GM19395 (cell line): ENCODE measurements at regions not wholly inside any gene's neighbourhood (a gene's known extent, or its start where the extent isn't known, plus 50 kb on each side); places are given as distances from the start of the nearest gene placed in this dataset.
"Not testable (repeated sequence)": the region's sequence is repeated elsewhere in the genome, so short reads cannot be mapped to it uniquely, and the experiment has no call there.

Experiments
- ATAC-seq: cut with Tn5 transposase; IDR thresholded peaks from one replicate; pipeline ENCODE4 v1.9.1; 2021; ENCODE audit warnings: mild to moderate bottlenecking, moderate library complexity; ENCODE audit not compliant: unreplicated experiment

DNA sequence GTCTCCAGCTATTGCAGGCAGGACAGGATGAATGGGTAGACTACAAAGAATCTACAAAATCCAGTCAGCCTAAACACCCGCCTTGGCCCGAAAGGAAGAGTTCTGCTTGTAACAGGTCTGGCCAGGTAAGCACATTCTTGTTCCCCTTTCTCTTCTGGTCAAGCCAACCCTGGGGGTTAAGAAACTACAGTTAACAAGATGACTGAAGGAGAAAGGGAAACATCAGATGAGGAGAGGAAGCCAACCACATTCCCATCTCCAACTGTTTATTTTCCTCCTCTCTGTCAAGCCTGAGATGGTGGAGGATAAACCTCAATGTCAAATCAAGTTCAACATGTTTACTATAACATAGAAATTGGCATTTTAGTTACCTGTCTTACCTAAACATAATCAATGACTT lies 198.9 kb downstream of the IPMK start:
- no peak for ATAC-seq

DNA sequence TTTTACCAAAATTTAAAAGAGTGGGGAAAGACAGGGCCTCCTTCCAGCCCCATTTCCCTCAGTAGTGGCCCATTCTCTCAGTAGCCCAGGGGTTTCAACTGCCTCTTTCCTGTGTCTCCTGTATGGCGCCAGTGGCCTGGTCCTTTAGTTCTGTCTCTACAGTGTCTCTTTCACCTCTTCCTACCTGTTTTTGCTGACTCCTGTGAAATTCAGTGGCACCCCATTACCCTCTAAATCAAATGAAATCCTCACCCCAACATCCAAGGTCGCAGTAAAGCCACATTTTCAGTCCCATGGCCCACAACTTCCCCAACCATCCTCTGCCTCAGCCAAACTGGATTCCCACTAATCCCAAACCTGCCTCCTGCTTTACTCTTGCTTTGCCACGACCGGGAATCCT lies 200.7 kb downstream of the IPMK start:
- ATAC-seq = no peak

DNA sequence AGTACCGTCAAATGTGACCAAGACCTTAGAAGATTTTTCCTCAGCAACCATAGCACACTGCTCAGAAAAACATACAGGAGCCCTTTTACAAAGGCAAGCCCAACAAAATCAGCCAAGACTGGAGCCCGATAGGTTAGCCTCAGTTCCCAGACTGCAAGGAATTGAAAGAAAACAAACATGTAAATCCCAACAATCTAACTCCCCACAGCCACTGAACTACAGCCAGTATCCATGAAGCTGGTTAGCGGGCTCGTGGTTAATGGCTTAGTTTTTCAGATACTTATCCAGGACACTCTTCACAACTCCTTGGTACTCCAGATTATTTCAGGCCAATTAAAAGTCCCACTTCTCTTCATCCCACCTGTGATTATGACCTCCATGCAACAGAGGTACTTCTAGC lies 201.6 kb downstream of the IPMK start:
- no peak for ATAC-seq

DNA sequence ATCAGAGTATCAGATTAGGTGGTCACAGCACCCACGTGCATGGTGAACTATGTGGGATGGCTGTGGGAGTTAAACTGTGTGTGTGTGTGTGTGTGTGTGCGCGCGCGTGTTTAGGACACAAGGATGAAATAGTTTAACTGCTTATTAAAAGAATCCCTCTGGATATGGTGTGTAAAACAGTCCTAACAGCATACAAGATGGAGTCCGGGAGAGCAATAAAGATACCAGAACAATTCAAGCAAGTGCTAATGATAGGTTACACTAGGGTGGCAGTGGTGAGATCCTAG lies 202.2 kb downstream of the IPMK start:
- no peak for ATAC-seq

DNA sequence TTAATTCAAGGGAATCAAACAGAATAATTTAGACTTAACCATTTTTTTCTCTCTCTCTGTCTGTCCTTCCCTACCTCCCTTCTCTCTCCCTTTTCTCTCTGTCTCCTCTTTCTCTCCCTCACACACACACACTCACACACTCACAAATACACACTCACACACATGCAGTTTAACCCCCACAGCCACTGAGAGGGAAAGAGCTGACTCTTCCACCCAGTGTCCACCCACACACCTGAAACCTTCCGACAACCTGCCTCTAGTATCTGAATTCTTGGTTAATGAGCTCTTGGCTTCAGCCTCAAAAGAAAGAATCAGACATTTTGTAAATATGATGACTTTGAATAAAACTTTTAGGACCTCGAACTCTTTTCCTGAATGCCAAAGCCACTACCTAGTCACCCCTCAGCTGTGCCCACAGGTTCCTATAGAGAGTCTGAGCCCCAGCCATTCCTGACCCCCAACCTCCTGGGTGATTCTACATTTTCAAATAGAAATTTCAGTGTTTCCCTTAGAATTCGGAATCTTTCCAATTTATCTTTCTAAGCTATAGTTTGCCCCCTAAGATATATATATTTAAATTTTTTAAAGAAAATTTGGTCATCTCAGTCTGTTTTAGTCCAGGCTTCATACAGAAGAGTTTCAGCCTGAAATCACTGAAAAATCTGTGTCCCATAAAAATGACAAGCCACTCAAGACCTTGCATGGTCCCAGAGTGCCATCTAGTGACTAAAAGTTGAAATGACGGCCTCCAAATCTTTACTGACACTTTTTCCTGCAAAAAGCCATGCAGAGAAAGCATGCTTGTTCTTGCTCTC lies 202.8 kb downstream of the IPMK start:
- ATAC-seq = no peak

DNA sequence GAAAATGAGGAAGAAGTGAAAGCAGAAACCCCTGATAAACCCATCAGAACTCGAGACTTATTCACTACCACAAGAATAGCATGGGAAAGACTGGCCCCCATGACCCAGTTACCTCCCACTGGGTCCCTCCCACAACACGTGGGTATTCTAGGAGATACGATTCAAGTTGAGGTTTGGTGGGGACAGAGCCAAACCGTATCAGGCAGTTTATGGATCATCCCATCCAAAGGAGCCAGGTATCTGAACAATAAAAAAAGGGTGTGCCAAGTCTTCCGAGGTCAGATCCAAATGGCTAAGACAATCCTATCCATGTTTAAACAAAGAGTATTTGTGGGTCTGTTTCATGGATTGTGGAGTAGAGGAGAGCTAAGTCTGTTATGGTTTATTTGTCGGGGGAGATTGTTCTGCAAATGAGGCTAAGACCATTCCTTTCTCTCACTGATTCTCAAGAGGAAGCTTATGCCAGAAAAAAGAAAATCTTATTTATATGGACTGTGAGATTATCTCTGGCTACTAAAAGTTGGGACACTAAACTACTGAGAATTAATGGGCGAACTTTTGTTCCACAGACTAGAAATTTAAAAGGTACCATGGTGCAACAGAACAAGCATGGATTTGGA lies 203.7 kb downstream of the IPMK start:
- no peak for ATAC-seq

DNA sequence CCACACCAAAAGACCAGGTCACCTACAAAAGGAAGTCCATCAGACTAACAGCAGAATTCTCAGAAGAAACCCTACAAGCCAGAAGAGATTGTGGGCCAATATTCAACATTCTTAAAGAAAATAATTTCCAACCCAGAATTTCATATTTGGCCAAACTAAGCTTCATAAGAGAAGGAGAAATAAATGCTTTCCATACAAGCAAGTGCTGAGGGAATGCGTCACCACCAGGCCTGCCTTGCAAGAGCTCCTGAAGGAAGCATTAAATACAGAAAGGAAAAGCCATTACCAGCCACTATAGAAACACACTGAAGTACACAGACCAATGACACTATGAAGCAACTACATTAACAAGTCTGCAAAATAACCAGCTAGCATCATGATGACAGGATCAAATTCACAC lies 209.0 kb downstream of the IPMK start:
- not testable (repeated sequence) for ATAC-seq

DNA sequence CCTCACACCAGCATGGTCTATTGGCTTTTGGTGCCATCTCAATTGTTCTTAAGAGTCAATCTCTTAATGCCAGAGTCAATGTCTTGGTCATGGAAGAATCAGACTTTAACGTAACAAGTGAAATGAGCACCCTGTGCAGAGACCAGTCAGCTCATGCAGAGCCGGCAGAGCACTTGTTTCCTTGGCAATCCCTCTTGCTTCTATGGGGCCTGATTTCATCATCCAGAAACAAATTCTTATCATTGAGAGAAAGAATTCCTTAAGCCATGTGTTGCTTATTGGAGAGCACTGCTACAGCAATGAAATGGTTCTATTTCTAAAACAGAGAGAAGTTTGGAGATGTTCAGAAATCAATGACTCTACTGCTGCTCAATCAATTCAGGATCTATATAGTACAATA lies 212.8 kb downstream of the IPMK start:
- ATAC-seq = no peak

DNA sequence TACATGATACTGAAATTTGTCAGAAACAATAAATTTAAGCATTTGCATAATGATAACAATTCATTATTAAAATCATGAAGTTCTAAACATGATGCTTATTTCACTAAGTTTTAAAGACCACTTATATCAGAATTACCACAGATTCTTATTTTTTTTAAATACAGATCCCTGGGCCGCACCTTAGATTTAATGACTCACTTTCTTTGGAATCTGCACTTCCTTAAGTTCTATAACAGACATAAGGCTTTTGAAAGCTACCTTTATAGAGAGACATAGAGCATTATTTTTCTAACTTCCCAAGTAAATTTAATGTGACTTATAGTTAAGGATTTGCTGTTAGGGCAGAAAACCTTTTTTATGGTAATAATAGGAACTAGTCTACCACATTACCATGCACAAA lies 214.9 kb downstream of the IPMK start:
- ATAC-seq = no peak

DNA sequence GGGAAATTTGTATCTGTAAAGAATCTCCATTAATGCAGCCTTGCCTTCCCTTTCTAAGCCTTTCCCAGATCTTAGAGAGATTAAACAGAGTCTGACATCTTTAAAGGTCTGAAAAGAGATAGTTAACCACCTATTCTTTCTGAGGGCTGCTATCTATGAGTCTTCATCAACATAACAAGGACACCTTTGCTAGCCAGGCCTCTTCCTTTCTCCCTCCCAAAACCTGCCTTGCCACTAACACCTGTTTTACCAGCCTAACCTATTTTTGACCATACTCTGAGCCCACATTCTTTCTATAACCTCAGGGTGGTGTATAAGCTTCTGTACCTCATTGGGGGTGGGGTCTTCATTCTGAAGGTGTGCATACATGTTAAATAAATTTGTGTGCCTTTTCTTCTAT lies 217.1 kb downstream of the IPMK start:
- no peak for ATAC-seq

DNA sequence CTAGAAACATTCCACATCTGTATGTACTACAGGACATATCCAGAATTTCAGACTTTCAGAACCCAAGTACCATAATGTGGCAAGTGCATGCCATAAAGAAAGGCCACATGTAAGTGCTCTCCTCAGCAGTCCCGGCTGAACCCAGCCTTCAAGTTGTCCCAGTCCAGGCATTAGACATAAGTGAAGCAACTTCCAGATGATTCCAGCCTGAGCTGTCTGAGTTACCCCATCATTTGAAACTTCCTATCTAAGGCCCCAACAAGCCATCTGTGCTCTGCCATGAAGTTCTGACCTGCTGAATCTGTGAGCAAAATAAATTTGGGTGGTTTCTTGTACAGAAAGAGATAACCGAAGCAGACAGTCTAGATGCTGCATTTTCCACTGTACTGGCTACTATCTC lies 218.8 kb downstream of the IPMK start:
- no peak for ATAC-seq

DNA sequence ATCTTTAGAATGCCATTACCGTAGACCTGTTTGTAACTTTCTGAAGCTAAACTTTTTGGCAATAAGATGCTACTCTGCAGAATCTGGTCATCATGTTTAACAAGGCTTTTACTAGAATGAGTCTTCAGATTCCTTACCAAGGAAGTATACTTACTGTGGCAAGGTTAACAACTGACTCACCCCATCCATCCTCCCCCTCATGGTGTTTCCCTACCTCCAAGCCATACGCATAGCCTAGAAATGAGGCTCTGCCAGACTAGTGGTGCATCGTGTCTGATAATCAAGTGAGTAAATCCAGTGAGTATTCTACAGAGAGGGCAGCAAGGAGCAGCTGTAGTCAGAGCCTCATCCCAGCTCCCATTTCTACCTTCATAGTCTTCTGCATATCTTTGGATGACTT lies 223.6 kb downstream of the IPMK start:
- no peak for ATAC-seq

DNA sequence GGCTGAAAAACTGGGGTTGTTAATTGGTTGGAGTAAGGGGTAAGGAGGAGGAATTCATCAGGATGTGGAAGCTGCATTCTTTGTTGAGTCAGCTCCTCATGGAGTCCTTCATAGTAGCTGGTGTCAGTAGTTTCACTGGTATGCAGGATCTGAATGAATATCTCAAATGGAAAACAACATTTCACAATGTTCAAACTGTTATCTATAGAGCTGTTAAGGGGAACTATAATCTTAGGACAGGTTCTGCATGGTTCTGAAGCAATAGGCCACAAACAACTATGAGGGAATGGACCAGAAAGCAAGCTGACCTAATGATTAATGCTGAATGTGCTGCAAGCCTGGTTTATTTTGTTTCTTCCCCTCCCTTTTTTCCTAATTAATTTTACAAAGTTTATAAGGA lies 225.8 kb downstream of the IPMK start:
- no peak for ATAC-seq

DNA sequence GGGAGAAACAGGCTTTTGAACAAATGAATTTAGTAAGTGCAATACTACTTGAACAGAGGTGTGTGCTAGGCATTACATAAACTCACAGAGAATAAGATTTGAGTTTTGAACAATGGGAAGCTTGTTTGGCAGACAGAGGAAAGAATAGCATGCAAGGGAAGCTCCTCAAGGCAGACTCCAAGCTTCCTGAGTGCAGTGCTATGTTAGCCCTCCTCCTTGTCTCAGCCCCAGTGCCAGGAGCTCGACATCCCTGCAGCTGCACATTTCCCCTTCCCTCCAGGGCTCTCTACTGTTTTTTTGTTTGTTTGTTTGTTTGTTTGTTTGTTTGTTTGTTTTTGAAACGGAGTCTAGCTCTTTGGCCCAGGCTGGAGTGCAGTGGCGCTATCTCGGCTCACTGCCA lies 237.5 kb downstream of the IPMK start:
- no peak for ATAC-seq

DNA sequence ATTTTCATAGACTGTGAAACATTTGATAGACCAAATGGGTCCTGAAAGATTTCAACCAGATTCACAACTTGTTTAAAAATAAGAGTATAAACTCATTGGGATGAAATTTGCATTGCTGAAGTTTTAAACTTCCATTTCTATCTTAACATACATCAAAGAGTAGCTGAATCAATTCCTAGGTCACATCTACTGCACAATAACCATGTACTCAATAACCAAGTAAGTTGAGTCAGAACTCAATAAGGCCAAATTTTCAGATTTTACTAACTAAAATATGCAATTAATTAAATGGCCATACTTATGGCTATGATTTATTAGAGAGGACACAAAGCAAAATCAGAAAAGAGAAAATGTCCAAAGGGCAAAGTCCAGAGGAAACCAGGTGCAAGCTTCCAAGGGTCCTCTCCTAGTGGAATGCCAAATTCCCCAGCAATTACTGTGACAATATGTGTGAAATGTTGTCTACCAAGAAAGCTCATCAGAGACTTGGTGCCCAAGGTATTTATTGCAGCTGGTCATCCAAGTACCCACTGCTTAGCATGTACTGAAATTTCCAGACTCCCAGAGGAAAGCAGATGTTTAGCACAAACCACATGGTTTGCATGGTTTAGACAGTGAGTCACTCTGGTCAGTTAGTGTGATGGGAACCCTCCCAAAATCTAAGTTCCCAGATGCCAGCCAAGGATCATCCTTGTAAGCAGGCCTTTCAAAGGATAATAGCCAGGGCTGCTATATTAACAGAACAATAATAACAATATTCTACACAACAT lies 238.9 kb downstream of the IPMK start:
- no peak for ATAC-seq

DNA sequence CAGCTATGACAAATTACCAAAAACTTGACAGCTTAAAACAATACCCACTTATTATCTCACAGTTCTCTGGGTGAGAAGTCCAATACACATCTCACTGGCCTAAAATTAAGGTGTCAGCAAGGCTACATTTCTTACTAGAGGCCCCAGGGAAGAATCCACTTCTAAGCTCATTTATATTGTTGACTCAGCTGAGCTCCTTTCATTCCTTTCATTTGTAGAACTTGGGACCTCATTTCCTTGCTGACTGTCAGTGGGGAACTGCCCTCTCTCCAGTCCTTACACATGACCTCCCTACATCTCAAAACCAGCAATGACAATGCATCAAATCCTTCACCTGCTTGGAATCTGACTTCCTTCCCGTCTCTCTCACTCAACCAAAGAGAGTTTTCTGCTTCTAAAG lies 240.3 kb downstream of the IPMK start:
- ATAC-seq = no peak

DNA sequence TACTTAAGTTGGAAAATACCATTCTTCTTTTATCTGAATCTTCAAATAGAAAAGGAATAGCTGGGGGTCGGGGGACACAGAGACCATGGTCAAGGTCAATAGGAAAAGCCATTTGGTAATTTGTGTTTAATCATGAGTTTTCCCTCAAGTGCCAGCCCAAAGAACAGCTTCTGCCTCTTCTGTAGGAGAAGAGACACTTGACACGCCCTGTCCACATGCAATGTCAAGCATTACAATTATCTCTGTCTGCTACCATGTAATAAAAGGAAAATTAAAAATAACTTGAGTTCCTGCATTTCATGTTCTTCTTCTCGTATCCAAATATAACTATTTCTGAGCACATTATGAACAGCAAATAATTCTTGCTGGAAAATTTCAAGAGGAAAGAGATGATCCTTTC lies 241.7 kb downstream of the IPMK start:
- no peak for ATAC-seq

DNA sequence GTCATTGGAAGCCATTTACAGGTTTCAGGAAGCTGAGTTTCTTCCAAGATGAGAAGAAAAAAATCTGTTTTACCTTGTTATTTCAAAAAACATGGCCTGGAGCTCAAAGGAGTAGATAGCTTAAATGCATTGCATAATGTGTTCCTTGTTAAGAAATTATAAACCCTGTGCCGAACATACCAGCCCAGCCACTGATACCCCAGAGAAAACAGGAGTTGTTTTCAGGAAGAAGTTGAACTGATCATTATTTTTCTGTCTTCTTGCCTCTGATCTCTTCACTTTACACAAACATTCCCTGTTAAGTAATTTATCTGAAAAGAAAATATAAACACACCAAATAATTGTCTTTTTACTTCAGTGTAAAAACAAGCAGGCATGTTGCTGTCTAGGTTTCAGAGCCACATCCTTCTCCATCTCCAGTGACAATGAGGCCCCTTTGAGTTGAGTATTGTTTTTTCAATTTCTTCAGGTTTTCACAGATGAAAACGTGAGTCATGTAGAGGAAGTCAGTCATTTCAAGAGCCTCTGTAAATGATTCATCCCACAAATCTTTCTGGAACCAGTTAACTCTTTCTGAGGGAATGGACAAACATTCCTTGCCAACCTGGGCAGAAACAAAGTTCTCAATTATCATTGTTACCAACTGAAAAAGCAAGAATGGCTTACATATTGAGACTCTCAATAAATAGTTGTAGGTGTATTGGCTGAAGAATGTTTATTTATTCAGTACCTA lies 244.2 kb downstream of the IPMK start:
- peak; percentile 61 for ATAC-seq

DNA sequence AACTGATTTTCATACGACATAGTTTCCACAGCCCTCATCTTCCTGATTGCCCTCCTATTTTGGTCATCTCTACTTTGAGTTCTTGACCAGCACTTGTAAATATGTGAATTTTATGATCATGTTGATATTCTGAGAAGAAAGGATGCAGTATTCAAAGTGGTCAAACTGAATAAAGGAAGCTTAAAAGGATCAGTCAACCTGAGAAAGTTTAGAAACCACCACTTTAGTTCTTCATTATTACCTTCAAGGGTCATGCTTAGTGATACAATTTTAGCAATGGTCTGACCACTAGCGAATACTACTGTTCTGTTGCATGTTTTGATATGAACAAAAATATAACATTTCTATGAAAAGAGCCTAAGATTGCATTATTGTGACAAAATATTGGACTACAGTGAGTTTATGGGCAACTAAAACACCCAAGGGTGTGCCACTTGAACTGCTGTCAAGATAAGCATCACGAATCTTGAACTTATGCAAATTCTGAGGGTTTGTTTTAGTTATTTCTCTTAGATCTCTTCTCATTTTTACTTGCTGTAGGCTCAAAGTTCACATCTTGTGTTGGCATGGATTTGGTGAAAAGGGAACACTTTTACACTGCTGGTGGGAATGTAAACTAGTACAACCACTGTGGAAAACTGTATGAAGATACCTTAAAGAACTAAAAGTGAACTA lies 247.7 kb downstream of the IPMK start:
- ATAC-seq = no peak

DNA sequence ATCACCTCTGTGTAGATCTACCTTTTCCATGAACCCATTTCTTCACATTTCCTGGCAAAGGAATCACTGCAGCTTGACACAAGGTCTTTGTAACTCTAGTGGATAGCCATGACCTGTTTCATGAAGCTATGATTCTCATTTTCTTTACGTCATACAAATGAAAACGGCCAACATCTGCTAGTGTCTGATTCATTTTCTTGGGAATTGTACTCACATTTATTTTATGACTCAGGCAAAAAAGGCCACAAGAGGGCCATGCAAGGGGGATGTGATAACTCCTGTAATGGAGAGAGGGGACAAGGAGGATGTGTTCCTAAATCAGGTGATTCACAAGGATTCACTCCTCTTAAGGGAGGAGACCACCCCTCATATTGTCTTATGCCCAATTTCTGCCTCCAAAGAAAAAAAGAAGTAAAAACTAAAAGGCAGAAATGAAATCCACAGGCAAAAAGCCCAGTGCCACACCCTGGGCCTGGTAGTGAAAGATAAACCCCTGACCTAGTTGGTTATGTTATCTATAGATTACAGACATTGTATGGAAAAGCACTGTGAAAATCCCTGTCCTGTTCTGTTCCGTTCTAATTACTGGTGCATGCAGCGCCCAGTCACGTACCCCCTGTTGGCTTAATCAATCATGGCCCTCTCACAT lies 249.9 kb downstream of the IPMK start:
- ATAC-seq = no peak

DNA sequence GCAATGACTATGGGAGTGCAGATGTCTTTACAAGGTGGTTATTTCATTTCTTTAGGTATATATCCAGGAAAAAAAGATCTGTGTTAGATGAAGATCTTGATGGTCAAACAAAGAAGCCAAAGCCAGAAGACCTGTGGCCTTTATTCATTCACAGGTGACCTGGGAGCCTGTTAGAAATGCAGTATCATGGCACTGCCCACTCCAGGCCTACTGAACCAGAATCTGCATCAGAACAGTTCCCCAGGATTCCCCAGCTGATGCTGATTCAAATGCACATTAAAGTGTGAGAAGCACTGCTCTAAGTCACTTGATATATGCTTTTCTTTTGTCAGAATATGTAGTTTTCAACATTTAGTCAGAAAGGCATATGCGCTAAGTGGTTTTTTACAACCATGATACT lies 251.1 kb downstream of the IPMK start:
- no peak for ATAC-seq
